Cerebellar nuclear complex (tissue), 1 donor: ENCODE measurements at regions not wholly inside any gene's neighbourhood (a gene's known extent, or its start where the extent isn't known, plus 50 kb on each side); places are given as distances from the start of the nearest gene placed in this dataset.
"Not testable (repeated sequence)": the region's sequence is repeated elsewhere in the genome, so short reads cannot be mapped to it uniquely, and the experiment has no call there.

Experiments
- DNase-seq, 2 experiments: peaks; one replicate each; lab custom pipeline; 2025; lab: John Stamatoyannopoulos, UW

- no peak for DNase-seq
Observed at GRCh38 chr20:16801919-16802651, 53.9 kb downstream of the OTOR start.

- no peak for DNase-seq
Observed at GRCh38 chr20:16802652-16802935, 54.4 kb downstream of the OTOR start.

- DNase-seq: peak in 1 of 2 experiments; percentile 19
Observed at GRCh38 chr20:16803965-16804792, 56.0 kb downstream of the OTOR start.

- no peak for DNase-seq
Observed at GRCh38 chr20:16804793-16805187, 56.6 kb downstream of the OTOR start.

GRCh38 chr20:16806061-16806460, 57.9 kb downstream of the OTOR start:
- no peak for DNase-seq

- no peak for DNase-seq
Observed at GRCh38 chr20:16806886-16807285, 58.7 kb downstream of the OTOR start.

GRCh38 chr20:16808796-16809195, 60.6 kb downstream of the OTOR start:
- no peak for DNase-seq

- DNase-seq: no peak
Observed at GRCh38 chr20:16810216-16810615, 62.1 kb downstream of the OTOR start.

GRCh38 chr20:16816192-16816591, 68.0 kb downstream of the OTOR start:
- no peak for DNase-seq

GRCh38 chr20:16819483-16819882, 71.3 kb downstream of the OTOR start:
- DNase-seq: no peak

GRCh38 chr20:16821211-16822089, 73.3 kb downstream of the OTOR start:
- DNase-seq: no peak

GRCh38 chr20:16824664-16825063, 76.5 kb downstream of the OTOR start:
- no peak for DNase-seq

GRCh38 chr20:16828666-16829305, 80.6 kb downstream of the OTOR start:
- DNase-seq: no peak

GRCh38 chr20:16835690-16836089, 87.5 kb downstream of the OTOR start:
- not testable (repeated sequence) for DNase-seq

- DNase-seq: no peak
Observed at GRCh38 chr20:16842486-16843120, 94.4 kb downstream of the OTOR start.

- DNase-seq: no peak
Observed at GRCh38 chr20:16844406-16844805, 96.2 kb downstream of the OTOR start.

- DNase-seq: no peak
Observed at GRCh38 chr20:16846006-16846405, 97.8 kb downstream of the OTOR start.

GRCh38 chr20:16848061-16848460, 99.9 kb downstream of the OTOR start:
- DNase-seq: no peak

- no peak for DNase-seq
Observed at GRCh38 chr20:16848526-16848925, 100.4 kb downstream of the OTOR start.

- no peak for DNase-seq
Observed at GRCh38 chr20:16860914-16861313, 112.8 kb downstream of the OTOR start.

- no peak for DNase-seq
Observed at GRCh38 chr20:16861708-16862107, 113.5 kb downstream of the OTOR start.

GRCh38 chr20:16863303-16863702, 115.1 kb downstream of the OTOR start:
- no peak for DNase-seq
